SH-SY5Y (cell line): ENCODE measurements at regions not wholly inside any gene's neighbourhood (a gene's known extent, or its start where the extent isn't known, plus 50 kb on each side); places are given as distances from the start of the nearest gene placed in this dataset.

Experiments used
- GATA2 ChIP-seq: IDR thresholded peaks from 2 replicates; pipeline ENCODE4 v1.6.1; 2011; ENCODE audit warnings: mild to moderate bottlenecking, low read depth, low read length
- GATA3 ChIP-seq: IDR thresholded peaks from 2 replicates; pipeline ENCODE4 v1.6.1; 2011; ENCODE audit warnings: low read depth, mild to moderate bottlenecking, low read length, moderate library complexity

- TF ChIP-seq GATA2, result no peak
- TF ChIP-seq GATA3, result no peak
These were observed 527.9 kb downstream of the SOX5 start for GRCh38 chr12:23421556-23421955.
